ENCODE measurements at regions not wholly inside any gene's neighbourhood (a gene's known extent, or its start where the extent isn't known, plus 50 kb on each side); places are given as distances from the start of the nearest gene placed in this dataset.

DNA sequence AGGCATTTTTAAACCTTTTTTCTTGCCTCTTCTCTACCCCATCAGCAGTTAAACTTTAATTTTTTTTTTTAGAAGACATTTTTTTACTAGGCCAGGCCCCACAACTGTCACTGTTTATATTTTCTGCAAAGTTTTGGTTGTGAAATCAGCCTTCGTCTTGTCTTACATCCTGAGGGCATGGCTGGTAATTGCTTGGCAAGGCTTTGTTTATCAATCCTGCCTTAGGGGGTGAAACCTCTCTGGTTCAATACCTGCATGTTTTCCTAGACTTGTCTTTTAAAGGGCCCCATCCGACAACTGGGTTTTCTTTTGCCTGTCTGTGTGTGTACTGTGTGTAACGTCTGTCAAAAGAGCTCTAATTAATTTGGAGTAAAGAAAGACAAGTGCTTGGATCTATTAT is 330.0 kb upstream of the CWC22 start:
- TF ChIP-seq, protein P1, sequence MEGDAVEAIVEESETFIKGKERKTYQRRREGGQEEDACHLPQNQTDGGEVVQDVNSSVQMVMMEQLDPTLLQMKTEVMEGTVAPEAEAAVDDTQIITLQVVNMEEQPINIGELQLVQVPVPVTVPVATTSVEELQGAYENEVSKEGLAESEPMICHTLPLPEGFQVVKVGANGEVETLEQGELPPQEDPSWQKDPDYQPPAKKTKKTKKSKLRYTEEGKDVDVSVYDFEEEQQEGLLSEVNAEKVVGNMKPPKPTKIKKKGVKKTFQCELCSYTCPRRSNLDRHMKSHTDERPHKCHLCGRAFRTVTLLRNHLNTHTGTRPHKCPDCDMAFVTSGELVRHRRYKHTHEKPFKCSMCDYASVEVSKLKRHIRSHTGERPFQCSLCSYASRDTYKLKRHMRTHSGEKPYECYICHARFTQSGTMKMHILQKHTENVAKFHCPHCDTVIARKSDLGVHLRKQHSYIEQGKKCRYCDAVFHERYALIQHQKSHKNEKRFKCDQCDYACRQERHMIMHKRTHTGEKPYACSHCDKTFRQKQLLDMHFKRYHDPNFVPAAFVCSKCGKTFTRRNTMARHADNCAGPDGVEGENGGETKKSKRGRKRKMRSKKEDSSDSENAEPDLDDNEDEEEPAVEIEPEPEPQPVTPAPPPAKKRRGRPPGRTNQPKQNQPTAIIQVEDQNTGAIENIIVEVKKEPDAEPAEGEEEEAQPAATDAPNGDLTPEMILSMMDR (IDR thresholded peaks at IDR 0.05), result no peak
- TF ChIP-seq POLR2A (IDR thresholded peaks at IDR 0.05), result no peak
